ENCODE measurements at regions not wholly inside any gene's neighbourhood (a gene's known extent, or its start where the extent isn't known, plus 50 kb on each side); places are given as distances from the start of the nearest gene placed in this dataset.
"Not testable (repeated sequence)": the region's sequence is repeated elsewhere in the genome, so short reads cannot be mapped to it uniquely, and the experiment has no call there.

GRCh38 chr4:27096142-27096824 is 235.6 kb downstream of the STIM2 start:
- no peaks in the 10 kb centered on the region for H3K4me1 Mint-ChIP-seq (ENCODE audit: low read depth)

DNA sequence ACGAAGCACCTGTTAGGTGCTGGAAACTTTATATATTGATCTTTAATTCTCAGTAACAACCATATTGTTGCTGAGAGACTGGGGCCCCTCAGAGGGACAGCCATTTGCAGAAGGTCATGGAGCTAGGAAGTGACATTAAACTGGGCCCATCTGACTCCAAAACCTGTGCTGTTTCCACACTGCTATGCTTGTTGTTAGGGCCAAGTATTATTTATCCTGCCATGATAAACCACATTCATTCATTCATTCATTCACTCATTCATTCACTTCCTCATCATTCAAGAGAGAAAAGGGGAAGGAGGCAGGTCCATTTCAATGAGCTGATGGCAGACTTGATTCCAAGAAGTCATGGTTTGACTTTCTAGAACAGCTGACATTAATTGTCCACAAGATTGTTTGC is 237.4 kb downstream of the STIM2 start:
- intact Hi-C loops (cut with micrococcal nuclease): no loop called here
- peaks cover 3% of the 10 kb centered on the region for H3K27me3 Mint-ChIP-seq (ENCODE audit: insufficient read depth)

More at GRCh38 chr4:27096142-27096824, 235.6 kb downstream of the STIM2 start:
- no peaks in the 10 kb centered on the region for H3K9me3 Mint-ChIP-seq
- H3K27ac Mint-ChIP-seq: no peak overlapping the region
- no peak overlapping the region for H3K4me3 Mint-ChIP-seq
- DNase-seq (ENCODE audit: low spot score): no peak
- intact Hi-C loops (cut with micrococcal nuclease): no loop called here
- peaks cover 3% of the 10 kb centered on the region for H3K27me3 Mint-ChIP-seq (ENCODE audit: insufficient read depth)
- H3K36me3 Mint-ChIP-seq (ENCODE audit: low read depth): no peaks in the 10 kb centered on the region

DNA sequence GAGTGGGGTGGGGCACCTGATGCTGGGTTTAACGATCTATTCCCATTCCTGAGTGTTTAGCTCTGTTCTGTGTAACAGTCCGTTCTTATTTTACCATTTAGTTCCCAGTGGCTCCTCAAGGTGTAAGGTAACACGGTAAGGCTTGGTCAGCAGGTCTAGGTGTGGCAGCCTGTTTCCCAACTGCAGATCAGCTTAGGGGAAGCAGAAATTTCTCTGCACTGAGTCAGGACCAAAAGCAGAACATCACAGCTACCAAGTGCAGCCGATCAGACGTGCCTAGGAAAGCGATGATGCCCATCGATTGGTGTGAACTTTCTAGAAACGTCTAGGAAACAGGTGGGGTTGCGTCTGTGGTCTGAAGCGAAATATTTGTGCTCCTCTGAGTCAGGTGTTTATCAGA is 240.1 kb downstream of the STIM2 start:
- Mint-ChIP-seq H3K27me3 (ENCODE audit: insufficient read depth) (peaks cover 3% of the 10 kb centered on the region), H3K9me3 (no peaks in the 10 kb centered on the region), H3K36me3 (ENCODE audit: low read depth) (no peaks in the 10 kb centered on the region), H3K4me3 (no peak overlapping the region), H3K27ac (no peak overlapping the region), H3K4me1 (ENCODE audit: low read depth) (no peaks in the 10 kb centered on the region)
- intact Hi-C loops (cut with micrococcal nuclease): no loop called here
- DNase-seq (ENCODE audit: low spot score): no peak

More for the DNA sequence above, 237.4 kb downstream of the STIM2 start:
- Mint-ChIP-seq H3K9me3 (no peaks in the 10 kb centered on the region), H3K4me1 (ENCODE audit: low read depth) (no peaks in the 10 kb centered on the region), H3K4me3 (no peak overlapping the region), H3K36me3 (ENCODE audit: low read depth) (no peaks in the 10 kb centered on the region), H3K27ac (no peak overlapping the region)
- no peak for DNase-seq (ENCODE audit: low spot score)

DNA sequence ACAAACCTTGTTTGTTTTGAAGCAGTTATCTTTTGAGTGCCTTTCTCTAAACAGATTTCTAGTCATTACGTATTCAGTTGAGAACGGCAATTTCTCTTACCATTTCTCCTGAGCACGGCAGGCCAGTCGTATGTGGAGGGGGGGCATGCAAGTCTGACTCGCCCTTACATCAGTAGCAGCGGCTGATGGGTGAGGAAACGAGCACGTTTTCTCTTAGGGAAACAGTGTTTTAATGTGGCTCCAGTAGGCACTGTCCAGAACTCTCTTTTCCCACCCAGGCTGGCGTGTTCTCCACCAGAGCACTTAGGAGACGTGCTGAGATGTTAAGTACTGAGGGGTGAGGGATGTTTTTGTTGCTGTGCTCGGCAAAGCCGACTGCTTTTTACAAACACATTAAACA is 240.5 kb downstream of the STIM2 start:
- H3K27ac Mint-ChIP-seq: no peak overlapping the region
- DNase-seq (ENCODE audit: low spot score): no peak
- intact Hi-C loops (cut with micrococcal nuclease): no loop called here
- no peak overlapping the region for H3K4me3 Mint-ChIP-seq
- H3K27me3 Mint-ChIP-seq (ENCODE audit: insufficient read depth): peaks cover 3% of the 10 kb centered on the region
- H3K36me3 Mint-ChIP-seq (ENCODE audit: low read depth): no peaks in the 10 kb centered on the region
- H3K4me1 Mint-ChIP-seq (ENCODE audit: low read depth): no peaks in the 10 kb centered on the region
- H3K9me3 Mint-ChIP-seq: no peaks in the 10 kb centered on the region

DNA sequence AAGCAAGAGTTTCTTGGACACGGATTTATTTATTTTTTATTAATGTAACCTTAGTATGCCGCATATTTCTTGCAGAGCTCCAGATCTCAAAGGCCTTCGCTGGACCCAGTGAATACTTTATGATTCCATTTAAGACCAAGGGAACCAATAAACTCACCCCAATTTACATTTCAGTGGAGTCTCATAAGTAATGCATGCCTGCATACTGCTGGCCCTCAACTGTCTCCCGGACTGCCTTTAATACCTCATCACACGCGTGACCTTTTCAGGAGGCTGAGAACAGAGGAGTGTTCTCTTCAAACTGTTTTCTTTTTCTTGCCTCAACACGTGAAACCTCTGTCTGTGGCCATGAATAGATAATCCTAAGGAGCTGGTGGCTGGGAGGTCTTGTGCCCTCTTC is 240.9 kb downstream of the STIM2 start:
- Mint-ChIP-seq H3K4me3 (no peak overlapping the region), H3K27ac (no peak overlapping the region), H3K27me3 (ENCODE audit: insufficient read depth) (peaks cover 3% of the 10 kb centered on the region), H3K36me3 (ENCODE audit: low read depth) (no peaks in the 10 kb centered on the region), H3K9me3 (no peaks in the 10 kb centered on the region), H3K4me1 (ENCODE audit: low read depth) (no peaks in the 10 kb centered on the region)
- intact Hi-C loops (cut with micrococcal nuclease): no loop called here
- DNase-seq (ENCODE audit: low spot score): no peak

DNA sequence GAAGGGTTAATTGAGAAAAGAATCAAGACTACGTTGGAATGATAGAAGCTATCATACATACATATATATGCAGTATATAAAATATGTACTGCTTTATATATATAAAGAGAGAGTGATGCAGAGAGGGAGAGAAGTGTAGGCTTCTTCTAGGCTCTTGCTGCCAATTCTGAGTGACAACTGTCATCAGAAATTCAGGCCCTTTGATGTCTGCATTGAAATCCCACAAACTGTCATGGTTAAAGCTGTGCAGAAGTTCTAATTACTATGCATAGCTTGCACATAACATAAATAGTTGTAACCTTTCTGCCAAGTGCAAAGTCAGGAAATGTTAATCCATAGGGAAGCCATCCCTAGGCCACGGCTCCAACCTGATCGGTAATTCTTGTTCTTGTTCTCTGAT is 251.0 kb downstream of the STIM2 start:
- DNase-seq (ENCODE audit: low spot score): no peak
- Mint-ChIP-seq H3K27ac (no peak overlapping the region), H3K4me1 (ENCODE audit: low read depth) (no peaks in the 10 kb centered on the region), H3K36me3 (ENCODE audit: low read depth) (no peaks in the 10 kb centered on the region), H3K4me3 (no peak overlapping the region), H3K27me3 (ENCODE audit: insufficient read depth) (no peaks in the 10 kb centered on the region), H3K9me3 (no peaks in the 10 kb centered on the region)
- intact Hi-C loops (cut with micrococcal nuclease): no loop called here

DNA sequence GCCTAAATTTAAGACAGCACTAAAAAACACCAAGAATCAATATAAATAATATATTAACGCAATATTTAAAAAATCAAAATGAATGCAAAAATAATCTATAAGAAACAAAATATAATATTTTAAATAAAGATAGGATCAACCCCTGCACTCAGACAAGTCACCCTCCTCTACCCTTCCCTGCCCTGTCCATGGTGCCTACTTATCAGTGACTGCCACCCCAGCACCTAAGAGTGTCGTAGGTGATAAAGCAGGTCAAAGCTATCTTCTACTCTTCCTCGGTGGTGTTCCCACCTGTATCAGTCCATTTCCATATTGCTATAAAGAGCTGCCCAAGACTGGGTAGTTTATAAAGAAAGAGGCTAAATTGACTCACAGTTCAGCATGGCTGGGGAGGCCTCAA is 251.9 kb downstream of the STIM2 start:
- H3K36me3 Mint-ChIP-seq (ENCODE audit: low read depth): no peaks in the 10 kb centered on the region
- no peaks in the 10 kb centered on the region for H3K27me3 Mint-ChIP-seq (ENCODE audit: insufficient read depth)
- DNase-seq (ENCODE audit: low spot score): no peak
- H3K27ac Mint-ChIP-seq: no peak overlapping the region
- no peaks in the 10 kb centered on the region for H3K9me3 Mint-ChIP-seq
- H3K4me3 Mint-ChIP-seq: no peak overlapping the region
- intact Hi-C loops (cut with micrococcal nuclease): no loop called here
- H3K4me1 Mint-ChIP-seq (ENCODE audit: low read depth): no peaks in the 10 kb centered on the region

DNA sequence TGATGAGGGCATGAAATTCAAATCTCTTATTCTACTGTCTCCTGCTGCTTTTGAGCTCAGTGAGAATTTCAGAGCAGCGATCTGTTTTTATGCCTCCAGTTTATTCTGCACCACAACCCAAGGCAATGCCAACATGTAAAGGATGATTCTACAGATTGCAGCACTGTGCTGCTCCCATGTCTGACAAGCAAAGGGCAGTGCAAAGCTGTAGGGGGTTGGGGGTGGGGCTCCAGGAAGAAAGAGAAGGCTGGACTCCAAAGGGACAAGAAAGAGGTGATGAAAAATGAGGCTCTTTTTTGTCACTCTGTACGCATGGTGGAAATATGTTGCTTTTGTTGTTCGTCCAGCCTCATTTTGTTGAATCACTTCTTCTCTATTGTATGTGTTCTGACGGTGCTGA is 254.6 kb downstream of the STIM2 start:
- DNase-seq (ENCODE audit: low spot score): no peak
- Mint-ChIP-seq H3K4me3 (no peak overlapping the region), H3K27me3 (ENCODE audit: insufficient read depth) (no peaks in the 10 kb centered on the region)

GRCh38 chr4:27117453-27117852 is 256.8 kb downstream of the STIM2 start:
- H3K27me3 Mint-ChIP-seq (ENCODE audit: insufficient read depth): no peaks in the 10 kb centered on the region
- no peaks in the 10 kb centered on the region for H3K36me3 Mint-ChIP-seq (ENCODE audit: low read depth)
- no peaks in the 10 kb centered on the region for H3K4me1 Mint-ChIP-seq (ENCODE audit: low read depth)
- no peak overlapping the region for H3K27ac Mint-ChIP-seq
- H3K4me3 Mint-ChIP-seq: no peak overlapping the region
- no peak for DNase-seq (ENCODE audit: low spot score)
- H3K9me3 Mint-ChIP-seq: no peaks in the 10 kb centered on the region
- intact Hi-C loops (cut with micrococcal nuclease): no loop called here

More for the DNA sequence above, 254.6 kb downstream of the STIM2 start:
- no peak overlapping the region for H3K27ac Mint-ChIP-seq
- H3K9me3 Mint-ChIP-seq: no peaks in the 10 kb centered on the region
- no peaks in the 10 kb centered on the region for H3K4me1 Mint-ChIP-seq (ENCODE audit: low read depth)
- intact Hi-C loops (cut with micrococcal nuclease): no loop called here
- H3K36me3 Mint-ChIP-seq (ENCODE audit: low read depth): no peaks in the 10 kb centered on the region

DNA sequence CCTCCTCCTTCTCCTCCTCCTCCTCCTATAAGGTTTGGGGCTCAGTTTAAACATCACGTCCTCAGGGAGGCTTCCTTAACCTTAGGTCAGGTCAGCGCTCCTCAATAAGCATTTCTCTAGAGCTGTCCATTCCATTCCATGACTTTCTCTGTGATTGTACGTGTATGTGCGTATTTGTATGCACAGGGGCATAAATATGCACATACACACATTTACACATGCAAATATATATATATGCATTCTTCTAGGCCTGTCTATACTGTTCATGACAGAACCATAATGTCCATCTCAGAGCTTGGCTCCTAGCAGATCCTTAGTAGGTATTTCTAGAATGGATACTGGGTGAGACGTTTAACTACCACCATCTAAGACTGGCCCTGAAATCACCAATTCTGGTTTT is 258.6 kb downstream of the STIM2 start:
- no peaks in the 10 kb centered on the region for H3K36me3 Mint-ChIP-seq (ENCODE audit: low read depth)
- H3K27me3 Mint-ChIP-seq (ENCODE audit: insufficient read depth): no peaks in the 10 kb centered on the region

DNA sequence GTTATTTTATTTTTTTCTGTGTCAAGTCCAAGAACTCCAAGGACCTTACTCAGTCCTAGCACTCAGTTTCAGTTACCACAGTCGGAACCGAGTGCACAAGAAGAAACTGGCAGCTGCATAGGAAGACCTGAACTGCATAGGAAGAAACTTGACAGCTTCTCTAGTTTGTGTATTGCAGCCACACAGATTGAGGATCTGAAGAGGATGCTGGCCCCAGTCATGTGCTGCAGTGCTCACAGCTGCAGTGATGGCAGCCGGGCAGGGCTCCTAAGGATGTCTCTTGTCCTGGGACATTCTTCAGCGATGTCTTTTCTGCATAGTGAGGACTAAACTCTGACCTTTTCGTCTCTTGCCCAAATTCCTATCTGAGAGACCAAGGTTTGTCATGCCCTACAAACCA is 261.2 kb downstream of the STIM2 start:
- H3K4me3 Mint-ChIP-seq: no peak overlapping the region
- H3K9me3 Mint-ChIP-seq: no peaks in the 10 kb centered on the region
- intact Hi-C loops (cut with micrococcal nuclease): no loop called here
- no peak for DNase-seq (ENCODE audit: low spot score)
- no peak overlapping the region for H3K27ac Mint-ChIP-seq
- H3K4me1 Mint-ChIP-seq (ENCODE audit: low read depth): no peaks in the 10 kb centered on the region
- no peaks in the 10 kb centered on the region for H3K27me3 Mint-ChIP-seq (ENCODE audit: insufficient read depth)
- H3K36me3 Mint-ChIP-seq (ENCODE audit: low read depth): no peaks in the 10 kb centered on the region

More for the DNA sequence above, 258.6 kb downstream of the STIM2 start:
- no peaks in the 10 kb centered on the region for H3K9me3 Mint-ChIP-seq
- H3K4me3 Mint-ChIP-seq: no peak overlapping the region
- no peak overlapping the region for H3K27ac Mint-ChIP-seq
- no peaks in the 10 kb centered on the region for H3K4me1 Mint-ChIP-seq (ENCODE audit: low read depth)
- DNase-seq (ENCODE audit: low spot score): no peak
- intact Hi-C loops (cut with micrococcal nuclease): no loop called here

DNA sequence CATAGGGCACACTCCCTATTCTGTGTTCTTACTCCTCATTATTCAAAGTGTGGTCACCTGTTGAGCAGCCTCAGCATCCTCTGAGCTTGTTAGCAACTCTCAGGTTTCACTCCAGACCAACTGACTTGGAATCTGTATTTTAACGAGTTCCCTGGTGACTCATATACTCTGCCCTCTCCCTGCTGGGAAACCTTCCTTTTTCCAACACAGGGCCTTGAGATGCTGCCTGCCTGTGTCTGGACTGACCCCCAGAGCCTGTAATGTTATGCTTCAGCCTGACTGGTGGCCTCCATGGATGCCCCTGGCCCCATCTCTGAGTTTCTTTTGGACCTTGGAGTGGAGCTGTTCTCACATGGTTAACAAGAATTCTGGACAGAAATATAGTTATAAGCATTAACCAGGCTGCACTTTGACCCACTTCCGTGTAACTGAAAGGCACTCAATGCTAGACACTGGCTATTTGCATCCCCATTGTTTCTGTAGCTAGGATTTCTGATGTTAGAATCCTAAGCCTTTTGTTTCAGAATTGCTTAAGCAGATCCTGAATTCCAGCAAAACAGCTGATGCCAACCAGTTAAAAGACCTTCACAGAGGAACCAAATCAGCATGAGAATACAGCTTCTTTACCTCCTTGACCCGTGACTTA is 262.6 kb downstream of the STIM2 start:
- Mint-ChIP-seq H3K27me3 (ENCODE audit: insufficient read depth) (no peaks in the 10 kb centered on the region), H3K36me3 (ENCODE audit: low read depth) (no peaks in the 10 kb centered on the region), H3K9me3 (no peaks in the 10 kb centered on the region), H3K27ac (no peak overlapping the region), H3K4me3 (no peak overlapping the region), H3K4me1 (ENCODE audit: low read depth) (no peaks in the 10 kb centered on the region)
- DNase-seq (ENCODE audit: low spot score): no peak
- intact Hi-C loops (cut with micrococcal nuclease): no loop called here

DNA sequence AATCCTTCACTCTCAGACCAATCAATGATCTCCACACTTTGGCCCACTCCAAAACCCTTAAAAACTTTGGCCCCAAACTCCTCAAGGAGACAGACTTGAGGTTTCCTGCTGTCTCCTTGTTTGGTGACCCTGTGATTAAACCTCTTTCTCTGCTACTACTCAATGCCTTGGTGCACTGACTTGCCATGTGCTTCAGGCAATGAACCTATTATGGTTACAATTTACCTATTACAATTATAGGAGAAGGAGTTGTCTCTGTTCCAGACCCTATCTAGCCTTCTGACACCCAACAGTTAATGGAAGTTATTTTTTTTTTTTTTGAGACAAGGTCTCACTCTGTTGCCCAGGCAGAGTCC is 263.1 kb downstream of the STIM2 start:
- intact Hi-C loops (cut with micrococcal nuclease): no loop called here
- Mint-ChIP-seq H3K36me3 (ENCODE audit: low read depth) (no peaks in the 10 kb centered on the region), H3K4me3 (no peak overlapping the region), H3K9me3 (peaks cover 3% of the 10 kb centered on the region), H3K27ac (no peak overlapping the region), H3K27me3 (ENCODE audit: insufficient read depth) (no peaks in the 10 kb centered on the region), H3K4me1 (ENCODE audit: low read depth) (no peaks in the 10 kb centered on the region)
- no peak for DNase-seq (ENCODE audit: low spot score)

DNA sequence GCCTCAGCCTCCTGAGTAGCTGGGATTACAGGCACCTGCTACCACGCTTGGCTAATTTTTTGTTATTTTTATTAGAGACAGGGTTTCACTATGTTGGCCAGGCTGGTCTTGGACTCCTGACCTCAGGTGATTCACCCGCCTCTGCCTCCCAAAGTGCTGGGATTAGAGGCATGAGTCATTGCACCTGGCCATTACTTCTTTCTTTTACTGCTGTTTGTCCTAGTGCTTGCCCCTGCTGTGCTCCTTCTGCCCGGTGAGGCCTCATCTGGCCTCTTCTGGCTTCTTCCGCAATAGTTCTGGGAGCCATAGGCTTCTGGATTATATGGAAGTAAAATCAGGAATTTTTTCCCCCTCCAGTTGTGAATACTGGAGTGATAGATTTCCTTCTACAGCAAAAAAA is 266.3 kb downstream of the STIM2 start:
- H3K27ac Mint-ChIP-seq; intact Hi-C loops (cut with micrococcal nuclease); H3K4me1 Mint-ChIP-seq (ENCODE audit: low read depth); H3K27me3 Mint-ChIP-seq (ENCODE audit: insufficient read depth); H3K4me3 Mint-ChIP-seq; H3K9me3 Mint-ChIP-seq; H3K36me3 Mint-ChIP-seq (ENCODE audit: low read depth); DNase-seq (ENCODE audit: low spot score): not testable (repeated sequence)
